Activated CD8-positive, alpha-beta memory T cell treated with anti-CD3 and anti-CD28 coated beads, Interleukin-2, amount 50 U/mL, for 4 hours (primary cell): ENCODE measurements at regions not wholly inside any gene's neighbourhood (a gene's known extent, or its start where the extent isn't known, plus 50 kb on each side); places are given as distances from the start of the nearest gene placed in this dataset.
"Not testable (repeated sequence)": the region's sequence is repeated elsewhere in the genome, so short reads cannot be mapped to it uniquely, and the experiment has no call there.

Experiments
- DNase-seq: peaks from one replicate; pipeline ENCODE4 v3.0.0-alpha.2; 2020

DNA sequence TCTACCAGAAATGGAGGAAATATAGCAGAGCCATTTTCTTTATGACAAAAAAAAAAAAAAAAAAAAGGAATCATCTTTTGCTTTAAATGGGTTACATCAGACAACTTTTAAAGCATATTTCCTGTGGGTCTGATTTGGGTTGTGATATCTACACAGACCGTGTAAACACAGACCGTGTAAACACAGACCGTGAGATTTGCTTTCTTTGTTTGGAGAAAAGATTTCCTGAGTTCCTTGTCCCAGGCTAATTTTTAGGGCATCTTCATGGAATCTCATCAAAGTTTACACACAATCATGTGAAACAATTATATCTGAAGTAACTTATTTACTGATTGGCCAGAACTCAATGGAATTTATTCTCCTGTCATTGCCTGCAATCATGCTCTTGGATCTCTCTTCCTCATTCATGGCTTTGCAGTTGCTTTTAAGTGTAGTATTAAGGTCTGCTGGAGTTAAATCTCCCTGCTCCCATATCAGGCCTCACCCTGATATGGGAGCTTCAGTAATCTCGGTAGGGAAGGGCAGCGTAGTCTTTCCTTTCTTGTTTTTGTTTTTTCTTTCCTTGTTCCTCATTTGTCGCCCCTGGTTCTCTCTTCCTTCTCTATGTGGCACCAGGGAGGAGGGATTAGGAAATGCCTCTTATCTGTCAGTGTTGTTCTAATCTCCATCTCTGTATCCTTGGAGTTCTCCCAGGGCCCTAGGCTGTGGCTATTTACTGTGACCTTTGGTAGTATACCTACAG, 248.6 kb upstream of the JADE1 start:
- DNase-seq, result no peak

DNA sequence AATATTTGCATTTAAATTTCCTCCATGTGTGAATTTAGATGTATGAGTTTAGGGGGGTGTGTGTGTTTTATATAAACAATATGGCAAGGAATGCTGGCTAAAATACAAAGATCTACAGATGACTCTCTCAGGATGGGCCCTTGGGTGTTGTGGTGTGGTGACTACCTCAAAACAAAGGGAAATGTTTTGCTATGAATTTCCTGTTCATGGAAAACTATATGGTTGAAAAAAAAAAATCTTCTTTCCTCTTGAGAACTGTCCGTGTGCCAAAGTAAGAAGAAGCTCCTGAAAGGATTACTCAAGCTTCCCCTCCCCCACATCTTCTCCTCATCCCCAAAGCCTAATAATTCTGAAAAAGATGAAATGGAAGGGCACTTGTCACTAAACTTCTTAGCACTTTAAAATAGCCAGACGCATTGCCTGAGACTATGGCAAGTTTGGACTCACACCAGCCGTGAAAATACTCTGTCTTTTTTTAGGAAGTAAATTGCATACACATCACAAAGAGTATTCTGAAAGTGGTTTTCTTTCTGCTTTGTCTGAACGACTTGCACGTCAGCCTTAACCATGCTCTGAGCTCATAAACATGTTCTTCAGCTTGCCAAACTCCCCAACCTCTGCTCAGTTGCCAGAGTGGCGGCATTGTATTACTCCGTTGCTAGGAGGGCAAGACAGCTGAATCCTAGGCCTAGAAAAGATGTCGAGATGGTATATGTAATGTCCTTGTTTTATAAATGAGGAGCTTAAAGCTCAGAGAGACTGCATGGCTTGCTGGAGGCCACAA, 250.4 kb upstream of the JADE1 start:
- DNase-seq, result no peak

DNA sequence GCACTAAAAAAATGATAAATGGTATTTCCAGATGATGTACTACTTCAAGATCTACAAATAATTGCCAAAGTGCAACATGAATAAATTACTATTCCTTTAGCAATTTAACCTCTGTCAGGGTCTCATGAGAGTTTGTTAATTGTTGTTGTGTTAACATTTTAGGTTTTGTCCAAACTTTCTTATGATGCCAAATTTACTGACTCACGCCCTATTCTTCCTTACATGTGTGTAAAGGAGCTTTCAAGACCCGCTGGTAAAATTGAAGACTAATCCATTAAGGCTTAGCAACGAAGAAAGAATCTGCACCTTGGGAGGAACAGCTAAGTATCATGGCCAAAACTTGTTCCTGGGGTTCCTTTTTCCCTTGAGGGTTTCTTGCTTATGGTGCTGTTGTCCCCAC, 252.7 kb upstream of the JADE1 start:
- no peak for DNase-seq

DNA sequence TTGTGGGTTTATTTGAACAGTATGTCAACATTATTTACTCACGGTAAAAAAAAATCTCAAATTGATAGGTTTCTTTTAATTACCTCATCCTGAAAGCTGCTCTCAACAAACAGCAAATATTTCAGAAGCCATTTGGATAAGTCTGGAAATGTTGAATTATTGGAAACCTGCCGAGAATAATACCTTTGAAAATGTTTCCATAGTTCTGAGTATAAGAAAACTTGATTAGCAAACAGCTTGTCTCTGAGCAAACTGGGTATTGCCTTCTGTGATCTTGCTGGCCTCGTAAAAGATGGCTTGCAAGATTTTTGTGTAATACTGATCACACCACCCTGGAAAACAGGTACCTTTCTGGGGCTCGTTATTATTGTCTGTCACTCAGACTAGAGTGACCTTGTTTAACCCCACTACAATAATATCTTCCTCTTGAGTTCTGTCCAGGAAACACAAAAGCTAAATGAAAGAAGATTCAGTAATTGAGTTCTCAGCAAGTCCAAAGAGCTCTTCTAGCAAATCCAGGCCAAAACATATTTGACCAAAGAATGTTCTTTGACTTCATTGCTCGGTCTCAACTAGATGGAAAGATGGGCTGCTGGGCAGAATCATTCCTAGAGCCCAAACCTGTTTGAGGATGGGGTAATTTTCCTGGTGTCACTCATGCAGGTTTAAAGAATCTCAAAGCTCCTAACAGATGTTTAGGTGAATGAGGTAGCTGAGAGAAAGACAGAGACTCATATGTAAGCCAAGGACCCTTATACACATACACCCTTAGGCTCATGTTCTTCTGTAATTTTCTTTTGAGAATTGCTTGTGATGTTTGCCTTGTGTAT, 255.6 kb upstream of the JADE1 start:
- no peak for DNase-seq

DNA sequence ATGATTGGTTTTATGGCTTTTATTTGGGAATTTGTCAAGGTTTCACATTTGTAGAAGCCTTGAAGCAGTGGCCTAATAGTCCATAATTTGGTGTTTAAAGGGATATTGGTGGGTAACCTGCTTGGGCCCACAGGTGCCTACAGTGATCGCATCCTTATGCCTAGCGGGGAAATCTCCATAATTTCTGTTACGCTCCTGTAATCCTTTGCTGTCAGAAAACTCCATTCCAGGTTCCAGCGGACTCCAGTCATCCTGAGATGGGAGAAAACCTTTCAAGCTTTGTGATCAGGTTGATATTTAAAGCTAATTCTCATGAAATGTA, 257.0 kb upstream of the JADE1 start:
- no peak for DNase-seq

DNA sequence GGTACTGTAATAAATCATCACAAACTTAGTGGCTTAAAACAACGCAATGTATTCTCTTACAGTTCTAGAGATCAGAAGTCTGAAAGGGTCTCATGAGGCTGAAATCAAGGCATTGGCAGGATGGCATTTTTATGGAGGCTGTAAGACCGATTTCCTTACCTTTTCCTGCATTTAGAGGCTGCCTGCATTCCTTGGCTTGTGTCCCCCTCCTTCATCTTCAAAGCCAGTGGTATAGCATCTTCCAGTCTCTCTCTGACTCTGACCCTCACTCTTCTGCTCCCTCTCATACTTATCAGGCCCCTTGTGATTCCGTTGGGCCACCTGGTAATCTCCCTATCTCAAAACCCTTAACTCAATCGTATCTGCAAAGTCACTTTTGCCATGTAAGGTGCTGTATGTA, 258.2 kb upstream of the JADE1 start:
- no peak for DNase-seq

DNA sequence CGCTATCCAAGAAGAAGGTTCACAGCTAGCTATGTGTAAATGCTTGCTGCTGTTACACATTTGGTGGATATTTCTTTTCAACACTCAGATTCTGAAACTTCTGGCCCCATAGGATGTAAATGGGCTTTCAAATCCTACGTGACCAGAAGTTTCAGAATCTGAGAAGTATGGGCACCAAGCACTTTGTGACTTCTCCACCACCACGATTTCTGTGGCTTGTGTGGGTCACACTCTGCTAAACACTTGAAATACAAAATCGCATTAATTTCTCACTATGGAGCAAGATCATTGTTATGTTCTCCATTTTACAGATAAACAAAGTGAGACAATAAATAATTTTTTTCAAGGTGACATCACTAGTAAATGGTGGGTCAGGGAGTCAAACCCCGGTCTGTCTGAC, 259.4 kb upstream of the JADE1 start:
- no peak for DNase-seq

DNA sequence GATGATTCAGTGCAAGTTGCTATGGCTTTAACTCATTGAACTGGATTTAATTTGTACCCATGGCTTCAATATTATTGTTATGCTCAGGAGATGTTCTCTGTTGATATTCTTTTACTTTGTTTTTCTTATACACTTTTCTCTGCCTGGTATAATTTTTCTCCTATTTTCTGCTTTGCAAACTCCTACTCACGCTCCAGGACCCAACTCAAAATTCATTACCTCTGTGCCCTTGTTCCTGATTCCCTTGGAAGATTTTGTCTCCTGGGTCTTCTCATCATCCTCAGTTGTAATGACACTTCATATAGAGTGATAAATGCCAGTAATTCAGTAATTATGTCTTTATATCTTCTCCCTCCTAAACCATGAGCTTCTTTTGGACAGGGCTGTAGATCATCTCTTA, 259.9 kb upstream of the JADE1 start:
- no peak for DNase-seq

DNA sequence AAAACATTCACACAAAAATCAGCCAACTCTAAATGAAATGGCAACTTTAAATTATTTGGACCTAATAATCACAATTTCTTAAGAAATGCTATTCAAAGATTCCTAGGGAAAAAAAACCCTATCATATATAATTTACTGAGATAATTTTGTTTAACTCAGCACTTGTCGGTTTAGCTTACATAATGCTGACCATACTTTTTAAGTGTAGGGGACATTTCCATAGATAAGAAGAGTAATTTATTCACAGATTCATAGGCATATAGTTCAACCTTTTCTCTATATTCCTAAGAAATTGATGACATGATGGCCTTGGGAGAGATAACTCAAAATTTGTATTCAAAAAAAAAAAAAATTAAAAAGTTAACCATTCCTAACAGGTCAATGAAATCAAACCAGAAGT, 260.8 kb upstream of the PGRMC2 start:
- no peak for DNase-seq

DNA sequence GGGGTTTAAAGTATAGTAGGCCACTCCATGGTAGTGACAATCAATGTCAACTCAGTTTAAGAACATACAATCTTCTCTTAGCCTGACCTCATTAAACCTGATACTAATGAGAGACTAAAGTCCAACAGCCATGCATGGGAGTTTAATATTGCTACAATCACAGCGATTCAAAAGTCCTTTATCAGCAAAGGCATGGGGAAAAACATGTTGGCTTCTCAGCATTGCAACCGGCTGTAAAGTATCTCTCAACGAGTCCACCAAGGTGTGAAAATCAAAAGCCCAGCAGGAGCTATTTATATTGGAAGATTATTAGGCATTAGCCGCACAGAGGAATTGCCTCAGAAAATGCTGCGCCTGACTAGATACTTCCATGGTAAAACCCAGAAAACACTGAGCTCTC, 256.7 kb upstream of the PGRMC2 start:
- no peak for DNase-seq

DNA sequence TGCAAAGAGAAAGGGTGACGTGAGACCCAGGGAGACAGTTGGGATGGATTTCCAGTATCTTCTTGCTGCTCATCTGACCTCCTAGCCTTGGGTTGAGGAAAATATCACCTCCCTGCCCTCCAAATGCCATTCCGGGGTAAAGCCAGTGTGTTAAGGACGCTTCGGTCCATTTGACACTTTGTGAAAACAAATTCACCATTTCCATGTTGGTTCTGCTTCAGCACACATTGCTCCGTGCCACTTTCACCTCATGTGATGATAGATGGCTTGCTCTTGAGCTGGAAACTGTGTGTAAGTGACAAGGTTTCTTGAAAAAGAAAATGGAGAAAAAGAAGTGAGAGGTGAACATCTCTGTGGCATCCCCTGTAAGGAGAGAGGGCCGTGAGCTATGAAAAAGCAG, 256.1 kb upstream of the PGRMC2 start:
- no peak for DNase-seq

DNA sequence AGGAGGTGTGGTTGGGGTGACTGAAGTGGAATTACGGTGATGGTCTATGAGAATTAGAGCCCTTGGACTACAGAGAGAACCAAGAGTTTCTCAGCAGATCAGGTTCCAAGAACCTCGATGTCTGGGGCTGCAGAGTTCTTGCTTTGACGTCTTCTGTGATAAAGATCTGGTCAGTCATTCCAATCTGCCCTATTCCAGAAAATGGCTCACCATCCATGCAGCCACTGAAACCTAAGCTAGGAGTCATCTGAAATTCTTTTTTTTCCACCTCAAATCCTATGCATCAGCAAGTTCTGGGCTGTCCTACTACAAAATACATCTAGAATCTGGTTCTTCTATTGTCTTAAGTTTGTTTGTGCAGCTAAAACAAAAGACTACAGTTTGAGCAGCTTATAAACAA, 254.4 kb upstream of the PGRMC2 start:
- no peak for DNase-seq

DNA sequence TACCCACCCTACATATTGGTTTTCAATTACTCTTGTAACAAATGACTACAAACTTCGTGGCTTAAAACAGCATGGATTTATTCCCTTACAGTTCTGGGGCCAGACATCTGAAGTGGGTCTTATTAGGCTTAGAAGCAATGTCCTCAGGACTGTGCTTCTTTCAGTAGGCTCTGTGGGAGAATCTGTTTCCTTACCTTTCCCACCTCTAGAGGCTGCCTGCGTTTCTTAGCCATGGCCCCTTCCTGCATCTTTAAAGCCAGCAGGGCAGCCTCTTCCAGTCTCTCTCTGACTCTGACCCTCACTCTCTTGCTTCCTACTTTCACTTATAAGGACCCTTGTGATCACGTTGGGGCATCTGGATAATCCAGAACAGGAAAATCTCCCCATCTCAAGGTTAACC, 252.5 kb upstream of the PGRMC2 start:
- no peak for DNase-seq

DNA sequence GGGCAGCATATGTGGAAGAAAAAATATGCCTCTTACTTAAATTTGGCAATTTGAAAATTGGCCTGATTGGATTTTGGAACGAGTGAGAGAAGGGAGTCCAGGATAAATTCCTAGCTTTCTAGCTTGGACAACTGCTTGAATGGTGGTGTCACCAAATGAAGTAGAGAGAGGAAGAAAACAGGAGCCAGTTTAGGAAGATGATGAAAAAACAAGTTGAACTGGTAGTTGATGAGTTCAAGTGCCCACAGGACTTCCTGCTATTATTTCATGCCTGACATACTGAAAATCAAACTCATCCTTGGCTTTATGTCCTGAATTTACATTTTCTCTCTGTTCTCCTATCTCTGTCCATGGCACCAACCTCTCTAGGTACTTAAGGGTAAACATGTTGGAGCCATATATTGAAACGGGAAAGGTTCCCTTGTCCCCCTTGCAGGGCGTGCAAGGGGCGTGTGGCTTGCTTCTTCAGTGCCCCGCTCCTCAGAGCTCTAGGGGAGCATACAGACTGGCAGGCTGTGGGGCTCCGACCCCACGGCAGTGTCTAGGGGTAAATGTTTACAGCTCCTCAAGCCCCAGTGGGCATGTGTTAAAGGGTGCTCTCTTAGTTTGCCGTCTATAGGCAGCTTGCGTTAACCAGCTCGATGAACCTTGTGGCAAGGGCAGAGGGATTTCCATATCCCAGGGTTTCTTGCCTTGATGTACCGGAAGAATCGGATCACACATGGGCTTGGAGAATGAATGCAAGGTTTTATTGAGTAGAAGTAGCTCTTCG, 250.7 kb upstream of the PGRMC2 start:
- DNase-seq, result no peak

DNA sequence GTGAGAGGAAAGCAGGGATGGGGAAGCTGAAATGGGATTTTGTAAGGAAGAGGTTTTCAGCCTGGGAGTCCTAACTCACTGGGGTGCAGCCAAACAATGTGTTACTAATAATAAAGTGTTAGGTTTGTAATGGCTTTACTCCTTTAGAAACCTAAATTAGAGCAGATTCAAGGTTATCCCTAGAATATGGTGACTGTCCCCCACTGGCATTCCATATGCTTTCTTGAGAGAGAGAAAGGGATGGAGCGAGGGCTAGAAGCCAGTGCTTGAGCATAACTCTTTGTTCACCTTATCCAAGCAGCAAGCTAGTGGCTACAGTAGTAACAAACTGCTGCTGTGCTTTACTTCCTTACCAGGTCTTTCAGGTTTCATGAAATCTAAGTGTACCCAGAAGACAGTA, 249.1 kb upstream of the PGRMC2 start:
- DNase-seq, result no peak

DNA sequence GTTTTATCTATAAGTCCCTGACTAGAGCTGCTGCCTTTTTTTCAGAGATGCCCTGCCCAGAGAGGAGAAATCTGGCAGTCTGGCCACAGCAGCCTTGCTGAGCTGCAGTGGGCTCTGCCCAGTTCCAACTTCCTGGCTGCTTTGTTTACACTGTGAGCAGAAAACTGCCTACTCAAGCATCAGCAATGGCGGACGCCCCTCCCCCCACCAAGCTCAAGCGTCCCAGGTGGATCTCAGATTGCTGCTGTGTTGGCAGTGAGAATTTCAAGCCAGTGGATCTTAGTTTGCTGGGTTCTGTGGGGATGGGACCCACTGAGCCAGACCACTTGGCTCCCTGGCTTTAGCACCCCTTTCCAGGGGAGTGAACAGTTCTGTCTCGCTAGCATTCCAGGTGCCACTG, 247.9 kb upstream of the PGRMC2 start:
- DNase-seq, result not testable (repeated sequence)

DNA sequence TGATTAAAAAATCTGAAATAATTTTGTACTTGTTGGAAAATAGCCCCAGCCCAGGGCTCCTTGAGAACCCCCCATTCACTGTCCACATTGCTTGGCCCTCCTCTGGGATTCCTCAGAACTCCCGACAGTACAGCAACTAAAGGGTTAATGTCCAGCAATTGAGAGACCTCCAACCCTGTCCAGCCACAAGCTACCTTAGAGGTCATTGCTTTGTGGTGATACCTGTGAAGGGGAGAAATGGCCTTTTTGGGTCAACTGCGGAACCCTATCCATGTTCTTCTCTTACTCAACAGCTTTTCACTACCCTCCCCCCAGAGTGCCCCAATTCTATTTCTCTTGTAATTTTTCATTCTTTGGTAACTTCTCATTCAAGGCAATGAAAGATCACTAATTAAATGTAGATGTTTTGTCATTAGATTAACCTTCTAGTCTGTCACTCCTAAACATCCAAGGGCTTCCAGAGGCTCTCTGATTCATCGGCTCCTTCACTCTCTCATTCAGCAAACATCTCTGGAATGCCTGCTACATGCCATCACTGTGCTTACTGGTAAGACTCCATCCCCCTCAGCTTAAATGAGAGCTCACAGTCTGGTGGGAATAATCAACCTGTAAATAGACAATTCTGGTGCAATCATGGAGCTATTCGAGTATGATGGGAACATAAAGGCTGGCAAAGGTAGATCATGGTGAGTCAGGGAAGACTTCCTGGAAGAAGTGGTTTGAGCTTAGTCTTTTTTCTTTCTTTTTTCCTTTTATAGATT, 241.4 kb upstream of the PGRMC2 start:
- no peak for DNase-seq

DNA sequence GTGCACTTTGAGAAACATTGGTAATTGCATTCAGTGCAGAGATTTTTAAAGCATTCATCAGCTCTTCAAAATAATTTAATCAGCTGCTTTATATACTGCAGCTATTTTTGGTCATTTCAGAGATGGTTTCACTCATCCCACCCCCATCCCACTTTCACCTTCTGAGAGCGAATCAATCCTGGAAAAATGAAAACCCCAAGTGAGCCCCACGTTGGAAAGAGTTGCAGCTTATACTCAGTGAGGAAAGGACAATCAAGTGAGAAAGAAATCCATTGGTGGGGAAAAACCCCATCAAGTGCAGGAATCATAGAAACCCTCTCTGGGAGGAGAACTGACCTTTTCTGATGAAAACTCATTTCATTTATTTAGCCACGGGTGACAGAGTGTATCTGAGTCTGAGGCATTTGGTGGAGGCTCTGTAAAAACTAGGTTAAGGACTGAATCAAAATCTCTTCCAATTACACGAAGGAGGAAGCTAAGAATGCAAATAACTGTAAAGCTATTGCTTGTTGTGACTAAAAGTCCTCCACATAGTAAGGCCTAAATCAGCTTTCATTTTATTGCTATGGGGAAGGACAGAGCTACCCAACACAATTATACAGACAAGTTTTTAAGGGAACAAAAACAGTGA, 240.4 kb upstream of the PGRMC2 start:
- DNase-seq, result no peak

DNA sequence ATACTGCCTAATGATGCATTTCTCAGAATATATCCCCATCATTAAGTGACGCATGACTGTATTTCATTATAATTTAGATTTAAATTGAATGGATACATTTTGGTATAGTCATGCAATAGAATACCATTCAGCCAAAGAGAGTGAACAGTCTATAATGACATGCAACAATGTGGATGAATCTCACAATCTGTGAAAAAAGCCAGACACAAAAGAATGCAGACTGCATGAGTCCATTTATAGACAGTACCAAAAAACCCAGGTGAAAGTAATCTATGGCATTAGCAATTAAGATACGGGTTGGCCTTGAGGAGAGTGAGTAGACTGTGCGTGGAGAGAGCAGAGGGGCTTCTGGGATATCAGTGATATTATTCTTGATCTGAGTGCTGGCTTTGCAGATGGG, 239.7 kb upstream of the PGRMC2 start:
- DNase-seq, result no peak

DNA sequence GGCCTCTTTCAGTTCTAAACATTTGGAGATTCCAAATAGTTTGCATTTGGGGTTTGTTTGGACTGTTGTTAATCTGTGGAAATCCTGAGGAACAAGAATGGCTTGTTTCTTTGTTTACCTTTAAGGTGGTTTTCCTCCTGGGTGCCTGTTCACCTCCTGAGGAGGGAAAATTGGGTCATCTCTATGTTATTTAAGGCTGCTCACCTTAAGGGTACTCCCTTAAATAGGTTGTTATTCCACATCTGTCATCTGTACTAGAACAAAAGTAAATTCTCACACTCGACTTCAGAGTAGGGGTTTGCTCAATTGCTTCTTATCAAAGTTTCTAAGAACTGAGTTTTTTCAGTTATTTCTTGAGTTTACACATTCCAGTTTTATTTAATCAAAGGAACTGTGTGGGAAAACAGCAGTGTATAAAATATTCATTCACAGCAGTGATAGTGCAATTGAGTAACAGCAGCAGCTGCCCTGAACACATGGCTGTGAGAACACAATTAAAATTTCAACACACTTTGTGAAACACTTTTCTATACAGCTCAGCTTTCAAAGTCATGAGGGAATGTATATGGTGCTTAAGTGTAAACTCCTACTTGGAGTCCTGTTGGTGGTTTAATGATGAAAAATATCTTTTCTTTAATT, 238.5 kb upstream of the PGRMC2 start:
- DNase-seq, result no peak

DNA sequence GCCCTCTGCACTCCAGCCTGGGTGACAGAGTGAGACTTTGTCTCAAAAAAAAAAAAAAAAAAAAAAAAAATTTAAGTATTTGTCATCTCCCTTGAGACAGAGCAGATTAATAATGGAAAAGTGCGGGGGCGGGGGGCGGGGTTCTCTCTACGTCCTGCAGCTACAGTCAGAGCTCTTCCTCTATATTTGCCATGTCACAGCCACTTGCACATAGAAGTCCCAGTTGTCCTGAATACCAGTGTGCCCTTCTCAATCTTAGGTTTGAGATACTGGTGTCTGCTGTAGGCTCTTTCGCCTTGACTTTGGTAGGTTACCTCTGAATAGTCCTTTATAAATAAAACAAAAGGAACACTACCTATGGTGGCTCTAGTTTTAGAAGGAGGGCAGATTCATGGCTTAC, 237.8 kb upstream of the PGRMC2 start:
- DNase-seq, result no peak
